Uterus (tissue), 2 donors: ENCODE measurements at regions not wholly inside any gene's neighbourhood (a gene's known extent, or its start where the extent isn't known, plus 50 kb on each side); places are given as distances from the start of the nearest gene placed in this dataset.

Experiments used
- POLR2A ChIP-seq, 2 donors: fragments of 450-650 bp; IDR thresholded peaks; one replicate each; pipeline ENCODE4 v1.6.1; 2016; ENCODE audit warnings: antibody characterized with exemption in 2 of 2, mild to moderate bottlenecking in 1 of 2, moderate library complexity in 1 of 2
- TF ChIP-seq, protein P1 (sequence below), 4 experiments: fragments of 200-600 bp in 2 of 4; fragments of 450-650 bp in 2 of 4; sonication (generic) in 2 of 4; IDR thresholded peaks; one replicate each; pipeline ENCODE4 v1.5.1; 2016 to 2019; ENCODE audit warnings: antibody characterized with exemption in 4 of 4, mild to moderate bottlenecking in 2 of 4, moderate library complexity in 1 of 4

DNA sequence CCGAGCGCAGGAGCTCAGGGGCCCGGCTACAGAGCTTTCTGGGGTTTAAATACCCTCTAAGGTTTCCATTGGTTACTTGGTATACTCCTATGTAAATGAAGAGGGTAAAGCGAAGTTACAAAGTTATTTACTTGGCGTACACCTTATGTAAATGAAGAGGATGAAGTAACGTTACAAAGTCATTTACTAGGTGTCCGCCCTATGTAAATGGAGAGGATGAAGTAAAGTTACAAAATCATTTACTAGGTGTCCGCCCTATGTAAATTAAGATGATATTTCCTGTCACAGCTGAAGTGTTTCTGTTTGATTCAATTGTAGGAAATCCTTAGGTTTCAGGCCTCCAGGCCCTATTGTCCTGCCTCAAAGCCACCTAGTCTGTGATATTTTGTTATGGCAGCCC is 358.2 kb downstream of the MTRR start:
- TF ChIP-seq, protein P1, sequence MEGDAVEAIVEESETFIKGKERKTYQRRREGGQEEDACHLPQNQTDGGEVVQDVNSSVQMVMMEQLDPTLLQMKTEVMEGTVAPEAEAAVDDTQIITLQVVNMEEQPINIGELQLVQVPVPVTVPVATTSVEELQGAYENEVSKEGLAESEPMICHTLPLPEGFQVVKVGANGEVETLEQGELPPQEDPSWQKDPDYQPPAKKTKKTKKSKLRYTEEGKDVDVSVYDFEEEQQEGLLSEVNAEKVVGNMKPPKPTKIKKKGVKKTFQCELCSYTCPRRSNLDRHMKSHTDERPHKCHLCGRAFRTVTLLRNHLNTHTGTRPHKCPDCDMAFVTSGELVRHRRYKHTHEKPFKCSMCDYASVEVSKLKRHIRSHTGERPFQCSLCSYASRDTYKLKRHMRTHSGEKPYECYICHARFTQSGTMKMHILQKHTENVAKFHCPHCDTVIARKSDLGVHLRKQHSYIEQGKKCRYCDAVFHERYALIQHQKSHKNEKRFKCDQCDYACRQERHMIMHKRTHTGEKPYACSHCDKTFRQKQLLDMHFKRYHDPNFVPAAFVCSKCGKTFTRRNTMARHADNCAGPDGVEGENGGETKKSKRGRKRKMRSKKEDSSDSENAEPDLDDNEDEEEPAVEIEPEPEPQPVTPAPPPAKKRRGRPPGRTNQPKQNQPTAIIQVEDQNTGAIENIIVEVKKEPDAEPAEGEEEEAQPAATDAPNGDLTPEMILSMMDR (IDR thresholded peaks at IDR 0.05) = no peak
- TF ChIP-seq POLR2A (IDR thresholded peaks at IDR 0.05) = no peak
